ENCODE measurements at regions not wholly inside any gene's neighbourhood (a gene's known extent, or its start where the extent isn't known, plus 50 kb on each side); places are given as distances from the start of the nearest gene placed in this dataset.

DNA sequence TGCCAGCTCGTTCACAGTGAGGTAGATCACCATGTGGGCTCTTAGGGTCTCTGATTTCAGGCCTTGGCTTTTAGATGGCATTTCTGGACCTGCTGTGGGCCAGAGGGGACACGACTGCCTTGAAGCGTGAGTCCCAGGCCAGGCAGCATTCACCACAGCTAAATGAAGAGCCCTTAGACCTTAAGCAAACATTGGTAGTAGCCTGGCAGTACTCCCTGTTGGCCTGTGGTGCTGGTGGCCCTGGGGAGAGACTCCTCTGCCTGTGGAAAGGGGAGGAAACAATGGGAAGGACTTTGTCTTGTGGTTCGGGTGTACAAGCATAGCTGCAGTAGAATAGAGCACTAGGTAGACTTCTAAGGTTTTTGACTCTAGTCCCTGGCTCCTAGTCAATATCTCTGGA, 456.0 kb upstream of the DCC start:
- TF ChIP-seq, protein P1, sequence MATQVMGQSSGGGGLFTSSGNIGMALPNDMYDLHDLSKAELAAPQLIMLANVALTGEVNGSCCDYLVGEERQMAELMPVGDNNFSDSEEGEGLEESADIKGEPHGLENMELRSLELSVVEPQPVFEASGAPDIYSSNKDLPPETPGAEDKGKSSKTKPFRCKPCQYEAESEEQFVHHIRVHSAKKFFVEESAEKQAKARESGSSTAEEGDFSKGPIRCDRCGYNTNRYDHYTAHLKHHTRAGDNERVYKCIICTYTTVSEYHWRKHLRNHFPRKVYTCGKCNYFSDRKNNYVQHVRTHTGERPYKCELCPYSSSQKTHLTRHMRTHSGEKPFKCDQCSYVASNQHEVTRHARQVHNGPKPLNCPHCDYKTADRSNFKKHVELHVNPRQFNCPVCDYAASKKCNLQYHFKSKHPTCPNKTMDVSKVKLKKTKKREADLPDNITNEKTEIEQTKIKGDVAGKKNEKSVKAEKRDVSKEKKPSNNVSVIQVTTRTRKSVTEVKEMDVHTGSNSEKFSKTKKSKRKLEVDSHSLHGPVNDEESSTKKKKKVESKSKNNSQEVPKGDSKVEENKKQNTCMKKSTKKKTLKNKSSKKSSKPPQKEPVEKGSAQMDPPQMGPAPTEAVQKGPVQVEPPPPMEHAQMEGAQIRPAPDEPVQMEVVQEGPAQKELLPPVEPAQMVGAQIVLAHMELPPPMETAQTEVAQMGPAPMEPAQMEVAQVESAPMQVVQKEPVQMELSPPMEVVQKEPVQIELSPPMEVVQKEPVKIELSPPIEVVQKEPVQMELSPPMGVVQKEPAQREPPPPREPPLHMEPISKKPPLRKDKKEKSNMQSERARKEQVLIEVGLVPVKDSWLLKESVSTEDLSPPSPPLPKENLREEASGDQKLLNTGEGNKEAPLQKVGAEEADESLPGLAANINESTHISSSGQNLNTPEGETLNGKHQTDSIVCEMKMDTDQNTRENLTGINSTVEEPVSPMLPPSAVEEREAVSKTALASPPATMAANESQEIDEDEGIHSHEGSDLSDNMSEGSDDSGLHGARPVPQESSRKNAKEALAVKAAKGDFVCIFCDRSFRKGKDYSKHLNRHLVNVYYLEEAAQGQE (IDR thresholded peaks at IDR 0.05; ENCODE audit: insufficient replicate concordance, low read depth), result no peak
- TF ChIP-seq, protein P2, sequence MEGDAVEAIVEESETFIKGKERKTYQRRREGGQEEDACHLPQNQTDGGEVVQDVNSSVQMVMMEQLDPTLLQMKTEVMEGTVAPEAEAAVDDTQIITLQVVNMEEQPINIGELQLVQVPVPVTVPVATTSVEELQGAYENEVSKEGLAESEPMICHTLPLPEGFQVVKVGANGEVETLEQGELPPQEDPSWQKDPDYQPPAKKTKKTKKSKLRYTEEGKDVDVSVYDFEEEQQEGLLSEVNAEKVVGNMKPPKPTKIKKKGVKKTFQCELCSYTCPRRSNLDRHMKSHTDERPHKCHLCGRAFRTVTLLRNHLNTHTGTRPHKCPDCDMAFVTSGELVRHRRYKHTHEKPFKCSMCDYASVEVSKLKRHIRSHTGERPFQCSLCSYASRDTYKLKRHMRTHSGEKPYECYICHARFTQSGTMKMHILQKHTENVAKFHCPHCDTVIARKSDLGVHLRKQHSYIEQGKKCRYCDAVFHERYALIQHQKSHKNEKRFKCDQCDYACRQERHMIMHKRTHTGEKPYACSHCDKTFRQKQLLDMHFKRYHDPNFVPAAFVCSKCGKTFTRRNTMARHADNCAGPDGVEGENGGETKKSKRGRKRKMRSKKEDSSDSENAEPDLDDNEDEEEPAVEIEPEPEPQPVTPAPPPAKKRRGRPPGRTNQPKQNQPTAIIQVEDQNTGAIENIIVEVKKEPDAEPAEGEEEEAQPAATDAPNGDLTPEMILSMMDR (IDR thresholded peaks at IDR 0.05; ENCODE audit: insufficient read depth, low read length), result no peak
- TF ChIP-seq POLR2AphosphoS5 (IDR thresholded peaks at IDR 0.05; ENCODE audit: low read depth), result no peak
- Histone ChIP-seq H3K27me3 (ENCODE audit: insufficient read depth, poor library complexity, severe bottlenecking) (no peaks in the 10 kb centered on the region), H3K27ac (replicated peaks) (no peak overlapping the region), H3K4me3 (replicated peaks; ENCODE audit: insufficient read depth, low read length) (no peak overlapping the region)
- DNase-seq (ENCODE audit: low read depth in 1 of 2, low spot score in 1 of 2), result no peak

DNA sequence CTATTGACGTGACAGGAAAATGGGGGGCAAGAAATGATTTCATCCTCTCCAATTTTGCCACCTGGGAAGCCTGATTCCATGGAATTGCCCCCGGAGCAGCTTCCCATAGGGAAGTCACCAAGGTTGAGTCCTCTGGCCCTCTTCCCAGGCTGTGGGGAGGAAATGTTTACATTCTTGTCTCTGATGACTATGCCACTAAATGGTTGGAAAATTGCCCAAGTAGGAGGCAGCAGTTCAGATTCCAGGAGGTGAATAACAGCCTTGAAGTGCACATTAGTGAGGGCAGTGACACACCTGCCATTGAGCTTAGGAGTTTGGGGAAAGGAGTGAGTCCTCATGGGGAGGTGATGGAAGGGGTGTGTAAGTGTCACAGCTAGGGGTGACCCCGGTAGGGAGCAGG, 449.2 kb upstream of the DCC start:
- DNase-seq (ENCODE audit: low read depth in 1 of 2, low spot score in 1 of 2), result no peak
- Histone ChIP-seq H3K4me3 (replicated peaks; ENCODE audit: insufficient read depth, low read length) (no peak overlapping the region), H3K27ac (replicated peaks) (no peak overlapping the region), H3K27me3 (ENCODE audit: insufficient read depth, poor library complexity, severe bottlenecking) (no peaks in the 10 kb centered on the region)
- TF ChIP-seq, protein P1 (IDR thresholded peaks at IDR 0.05; ENCODE audit: insufficient replicate concordance, low read depth), result no peak
- no peak for TF ChIP-seq POLR2AphosphoS5 (IDR thresholded peaks at IDR 0.05; ENCODE audit: low read depth)
- TF ChIP-seq SPI1 (IDR thresholded peaks at IDR 0.05; ENCODE audit: borderline replicate concordance, low read depth), result no peak

DNA sequence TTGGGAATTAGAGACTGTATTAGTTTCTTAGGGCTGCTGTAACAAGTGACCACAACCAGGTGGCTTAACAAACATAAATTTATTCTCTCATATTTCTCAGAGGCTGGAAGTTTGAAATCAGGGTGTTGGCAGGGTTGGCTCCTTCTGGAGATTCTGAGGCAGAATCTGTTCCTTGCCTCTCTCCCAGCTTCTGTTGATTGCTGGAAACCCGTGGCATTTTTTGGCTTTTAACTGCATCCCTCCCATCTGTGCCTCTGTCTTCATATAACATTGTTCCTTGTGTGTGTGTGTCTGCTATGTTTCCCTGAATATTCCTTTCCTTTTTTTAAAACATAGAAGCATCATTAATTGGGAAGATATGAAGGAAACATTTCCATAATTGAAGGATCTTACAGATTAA, 448.1 kb upstream of the DCC start:
- no peaks in the 10 kb centered on the region for H3K27me3 ChIP-seq (ENCODE audit: insufficient read depth, poor library complexity, severe bottlenecking)
- no peak for DNase-seq (ENCODE audit: low read depth in 1 of 2, low spot score in 1 of 2)
- TF ChIP-seq POLR2AphosphoS5 (IDR thresholded peaks at IDR 0.05; ENCODE audit: low read depth), result no peak
- TF ChIP-seq, protein P2 (IDR thresholded peaks at IDR 0.05; ENCODE audit: insufficient read depth, low read length), result no peak
- TF ChIP-seq, protein P1 (IDR thresholded peaks at IDR 0.05; ENCODE audit: insufficient replicate concordance, low read depth), result no peak
- TF ChIP-seq SPI1 (IDR thresholded peaks at IDR 0.05; ENCODE audit: borderline replicate concordance, low read depth), result no peak
- TF ChIP-seq GABPA (IDR thresholded peaks at IDR 0.05; ENCODE audit: low read depth), result no peak
- no peak overlapping the region for H3K4me3 ChIP-seq (replicated peaks; ENCODE audit: insufficient read depth, low read length)
- H3K27ac ChIP-seq (replicated peaks), result no peak overlapping the region

DNA sequence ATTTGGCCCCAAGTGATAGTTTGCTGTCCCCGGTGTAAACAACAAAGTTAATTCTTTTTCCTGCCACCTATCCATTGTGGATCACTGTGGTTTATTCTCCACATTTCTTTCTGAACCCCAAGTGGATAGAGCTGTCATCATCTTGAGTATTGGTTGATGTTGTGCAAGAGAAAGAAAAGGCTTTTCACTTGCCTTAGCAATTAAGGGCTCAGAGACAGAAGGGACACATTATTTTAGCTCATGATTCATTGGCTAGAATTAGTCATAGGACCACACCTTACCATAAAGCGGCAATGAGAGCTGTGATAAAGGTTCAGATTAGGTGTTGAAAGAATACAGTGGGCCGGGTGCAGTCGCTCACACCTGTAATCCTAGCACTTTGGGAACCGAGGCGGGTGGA, 442.1 kb upstream of the DCC start:
- Histone ChIP-seq H3K27me3 (ENCODE audit: insufficient read depth, poor library complexity, severe bottlenecking) (no peaks in the 10 kb centered on the region), H3K4me3 (replicated peaks; ENCODE audit: insufficient read depth, low read length) (no peak overlapping the region), H3K27ac (replicated peaks) (no peak overlapping the region)
- DNase-seq (ENCODE audit: low read depth in 1 of 2, low spot score in 1 of 2), result no peak
- TF ChIP-seq GABPA (IDR thresholded peaks at IDR 0.05; ENCODE audit: low read depth), result no peak
- TF ChIP-seq, protein P1 (IDR thresholded peaks at IDR 0.05; ENCODE audit: insufficient replicate concordance, low read depth), result no peak
- TF ChIP-seq POLR2AphosphoS5 (IDR thresholded peaks at IDR 0.05; ENCODE audit: low read depth), result no peak
- TF ChIP-seq, protein P2 (IDR thresholded peaks at IDR 0.05; ENCODE audit: insufficient read depth, low read length), result no peak
- TF ChIP-seq SPI1 (IDR thresholded peaks at IDR 0.05; ENCODE audit: borderline replicate concordance, low read depth), result no peak

Measured in HL-60 (cell line).